ENCODE measurements at regions not wholly inside any gene's neighbourhood (a gene's known extent, or its start where the extent isn't known, plus 50 kb on each side); places are given as distances from the start of the nearest gene placed in this dataset.
"Not testable (repeated sequence)": the region's sequence is repeated elsewhere in the genome, so short reads cannot be mapped to it uniquely, and the experiment has no call there.

GRCh38 chr6:148001844-148002642, 340.6 kb upstream of the SASH1 start:
- no peak for TF ChIP-seq CTCF (conservative IDR thresholded peaks at IDR 0.05)
- Histone ChIP-seq H3K27me3 (ENCODE audit: control insufficient read depth, insufficient read depth, low read length, poor library complexity, severe bottlenecking) (no peaks in the 10 kb centered on the region), H3K9me3 (ENCODE audit: control insufficient read depth, low read length) (no peaks in the 10 kb centered on the region), H3K4me3 (ENCODE audit: low read length) (no peak overlapping the region), H3K36me3 (ENCODE audit: control insufficient read depth, insufficient read depth, low read length) (no peaks in the 10 kb centered on the region), H3K27ac (ENCODE audit: low read depth, low read length) (no peak overlapping the region), H3K9ac (ENCODE audit: extremely low read depth, low read length, poor library complexity, severe bottlenecking) (no peak overlapping the region), H3K4me1 (ENCODE audit: control insufficient read depth, insufficient read depth, low read length) (no peaks in the 10 kb centered on the region)
- Mint-ChIP-seq H3K4me3 (no peak overlapping the region), H3K9me3 (peaks cover 19% of the 10 kb centered on the region), H3K27ac (no peak overlapping the region), H3K27me3 (ENCODE audit: insufficient read depth) (no peaks in the 10 kb centered on the region), H3K36me3 (ENCODE audit: low read depth) (no peaks in the 10 kb centered on the region), H3K4me1 (no peaks in the 10 kb centered on the region)
- WGBS, 2 experiments (ENCODE audit: insufficient coverage in 1 of 2, insufficient read length in 1 of 2) = 91 to 92% methylated on average over 7 of the region's 7 CpGs
- no peak for DNase-seq

- no peak for TF ChIP-seq CTCF (conservative IDR thresholded peaks at IDR 0.05)
- H3K4me3 Mint-ChIP-seq = no peak overlapping the region
- no peak for DNase-seq
- peaks cover 4% of the 10 kb centered on the region for H3K9me3 ChIP-seq (ENCODE audit: control insufficient read depth, low read length)
- no peaks in the 10 kb centered on the region for H3K4me1 ChIP-seq (ENCODE audit: control insufficient read depth, insufficient read depth, low read length)
- no peaks in the 10 kb centered on the region for H3K27me3 Mint-ChIP-seq (ENCODE audit: insufficient read depth)
- peaks cover 11% of the 10 kb centered on the region for H3K9me3 Mint-ChIP-seq
- H3K36me3 Mint-ChIP-seq (ENCODE audit: low read depth) = no peaks in the 10 kb centered on the region
- no peaks in the 10 kb centered on the region for H3K27me3 ChIP-seq (ENCODE audit: control insufficient read depth, insufficient read depth, low read length, poor library complexity, severe bottlenecking)
- WGBS, 2 experiments (ENCODE audit: insufficient coverage in 1 of 2, insufficient read length in 1 of 2) = 87 to 93% methylated on average over 3 of the region's 3 CpGs
- no peak overlapping the region for H3K27ac ChIP-seq (ENCODE audit: low read depth, low read length)
- H3K9ac ChIP-seq (ENCODE audit: extremely low read depth, low read length, poor library complexity, severe bottlenecking) = no peak overlapping the region
- no peaks in the 10 kb centered on the region for H3K36me3 ChIP-seq (ENCODE audit: control insufficient read depth, insufficient read depth, low read length)
- no peak overlapping the region for H3K4me3 ChIP-seq (ENCODE audit: low read length)
- H3K27ac Mint-ChIP-seq = no peak overlapping the region
- H3K4me1 Mint-ChIP-seq = no peaks in the 10 kb centered on the region
Measured at GRCh38 chr6:148004651-148005050, 338.0 kb upstream of the SASH1 start.

- Histone ChIP-seq H3K9ac (ENCODE audit: extremely low read depth, low read length, poor library complexity, severe bottlenecking) (no peak overlapping the region), H3K27me3 (ENCODE audit: control insufficient read depth, insufficient read depth, low read length, poor library complexity, severe bottlenecking) (no peaks in the 10 kb centered on the region), H3K27ac (ENCODE audit: low read depth, low read length) (no peak overlapping the region), H3K36me3 (ENCODE audit: control insufficient read depth, insufficient read depth, low read length) (no peaks in the 10 kb centered on the region), H3K4me1 (ENCODE audit: control insufficient read depth, insufficient read depth, low read length) (no peaks in the 10 kb centered on the region), H3K4me3 (ENCODE audit: low read length) (no peak overlapping the region), H3K9me3 (ENCODE audit: control insufficient read depth, low read length) (peaks cover 16% of the 10 kb centered on the region)
- no peak for DNase-seq
- Mint-ChIP-seq H3K36me3 (ENCODE audit: low read depth) (no peaks in the 10 kb centered on the region), H3K27me3 (ENCODE audit: insufficient read depth) (no peaks in the 10 kb centered on the region), H3K27ac (no peak overlapping the region), H3K4me1 (no peaks in the 10 kb centered on the region), H3K9me3 (peaks cover 23% of the 10 kb centered on the region), H3K4me3 (no peak overlapping the region)
- TF ChIP-seq CTCF (conservative IDR thresholded peaks at IDR 0.05) = no peak
- WGBS, 2 experiments (ENCODE audit: insufficient coverage in 1 of 2, insufficient read length in 1 of 2) = 96 to 100% methylated on average over 1 to 3 of the region's 6 CpGs
Measured at GRCh38 chr6:148005806-148006205, 336.8 kb upstream of the SASH1 start.

GRCh38 chr6:148010516-148010915, 332.1 kb upstream of the SASH1 start:
- H3K36me3 ChIP-seq (ENCODE audit: control insufficient read depth, insufficient read depth, low read length); H3K27me3 Mint-ChIP-seq (ENCODE audit: insufficient read depth); H3K27ac ChIP-seq (ENCODE audit: low read depth, low read length); H3K36me3 Mint-ChIP-seq (ENCODE audit: low read depth); H3K4me1 ChIP-seq (ENCODE audit: control insufficient read depth, insufficient read depth, low read length); H3K27ac Mint-ChIP-seq; H3K4me3 Mint-ChIP-seq; H3K27me3 ChIP-seq (ENCODE audit: control insufficient read depth, insufficient read depth, low read length, poor library complexity, severe bottlenecking); DNase-seq; H3K9ac ChIP-seq (ENCODE audit: extremely low read depth, low read length, poor library complexity, severe bottlenecking); H3K4me3 ChIP-seq (ENCODE audit: low read length); H3K4me1 Mint-ChIP-seq: not testable (repeated sequence)
- peaks cover 34% of the 10 kb centered on the region for H3K9me3 ChIP-seq (ENCODE audit: control insufficient read depth, low read length)
- peaks cover 27% of the 10 kb centered on the region for H3K9me3 Mint-ChIP-seq

Data from endodermal cell (in vitro differentiated cells).